T-helper 1 cell treated with Interleukin-12 subunit alpha and Interleukin-12 subunit beta and Interleukin-4 antibody, amounts not matched to agents 30 μg/mL and 1 μg/mL, for 36 hours (primary cell): ENCODE measurements at regions not wholly inside any gene's neighbourhood (a gene's known extent, or its start where the extent isn't known, plus 50 kb on each side); places are given as distances from the start of the nearest gene placed in this dataset.

Experiments
- H3K27ac Mint-ChIP-seq: one replicate; pipeline ENCODE4 v1.8.0; 2021; ENCODE audit warnings: mild to moderate bottlenecking, mixed read lengths
- H3K27me3 Mint-ChIP-seq: one replicate; pipeline ENCODE4 v1.8.0; 2021; ENCODE audit warnings: low read depth, mixed read lengths
- H3K36me3 Mint-ChIP-seq: one replicate; pipeline ENCODE4 v1.8.0; 2021; ENCODE audit warnings: low read depth, mixed read lengths
- H3K4me1 Mint-ChIP-seq: one replicate; pipeline ENCODE4 v1.8.0; 2021; ENCODE audit warnings: low read depth, mixed read lengths
- H3K4me3 Mint-ChIP-seq: one replicate; pipeline ENCODE4 v1.8.0; 2021; ENCODE audit warnings: mild to moderate bottlenecking, moderate library complexity, mixed read lengths
- H3K9me3 Mint-ChIP-seq: one replicate; pipeline ENCODE4 v1.8.0; 2021; ENCODE audit warnings: mixed read lengths

DNA sequence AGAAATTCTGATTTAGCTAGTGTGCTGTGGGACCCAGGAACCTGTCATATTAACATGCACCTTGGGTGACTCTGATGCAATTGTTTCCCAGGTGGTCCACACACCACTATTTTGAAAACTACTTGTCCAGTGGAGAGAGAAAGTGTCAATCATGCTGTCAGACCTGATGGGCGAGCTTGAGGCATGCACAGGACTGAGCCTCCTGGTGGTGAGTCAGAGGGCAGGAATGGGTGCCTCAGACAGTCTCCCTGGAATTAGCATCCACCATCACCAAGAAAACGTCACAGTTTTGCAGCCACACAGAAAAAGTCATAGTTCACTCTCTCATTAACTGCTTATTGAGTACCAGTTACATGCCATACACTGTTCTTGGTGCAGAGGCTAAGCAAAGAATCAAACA is 181.8 kb upstream of the MAOA start:
- Mint-ChIP-seq H3K9me3 (peaks cover 4% of the 10 kb centered on the region), H3K27ac (no peak overlapping the region), H3K4me3 (no peak overlapping the region), H3K27me3 (no peaks in the 10 kb centered on the region), H3K4me1 (no peaks in the 10 kb centered on the region), H3K36me3 (peaks cover 3% of the 10 kb centered on the region)

GRCh38 chrX:43479070-43479469 is 177.0 kb upstream of the MAOA start:
- Mint-ChIP-seq H3K36me3 (no peaks in the 10 kb centered on the region), H3K4me1 (no peaks in the 10 kb centered on the region), H3K9me3 (no peaks in the 10 kb centered on the region), H3K4me3 (no peak overlapping the region), H3K27me3 (no peaks in the 10 kb centered on the region), H3K27ac (no peak overlapping the region)

DNA sequence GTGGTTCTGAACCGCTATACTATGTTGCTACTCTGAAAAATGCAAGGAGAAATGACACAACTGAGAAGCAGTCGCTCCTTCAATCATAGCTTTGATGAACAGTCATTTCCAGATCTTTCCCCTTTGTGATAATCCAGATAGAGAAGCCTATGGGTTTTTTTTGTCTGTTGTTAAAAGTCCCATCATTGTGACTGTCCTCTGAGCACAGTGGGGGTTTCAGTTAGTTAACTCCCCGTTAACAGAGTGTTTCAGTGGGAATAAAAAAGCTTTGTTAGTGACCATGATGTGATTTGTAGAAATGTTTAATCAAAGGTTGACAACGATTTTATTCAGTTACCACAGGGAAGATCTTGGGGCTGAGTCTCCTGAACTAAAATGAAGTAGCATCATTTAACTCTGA is 176.2 kb upstream of the MAOA start:
- no peak overlapping the region for H3K4me3 Mint-ChIP-seq
- H3K27me3 Mint-ChIP-seq: no peaks in the 10 kb centered on the region
- H3K9me3 Mint-ChIP-seq: no peaks in the 10 kb centered on the region
- no peaks in the 10 kb centered on the region for H3K36me3 Mint-ChIP-seq
- H3K27ac Mint-ChIP-seq: no peak overlapping the region
- no peaks in the 10 kb centered on the region for H3K4me1 Mint-ChIP-seq

DNA sequence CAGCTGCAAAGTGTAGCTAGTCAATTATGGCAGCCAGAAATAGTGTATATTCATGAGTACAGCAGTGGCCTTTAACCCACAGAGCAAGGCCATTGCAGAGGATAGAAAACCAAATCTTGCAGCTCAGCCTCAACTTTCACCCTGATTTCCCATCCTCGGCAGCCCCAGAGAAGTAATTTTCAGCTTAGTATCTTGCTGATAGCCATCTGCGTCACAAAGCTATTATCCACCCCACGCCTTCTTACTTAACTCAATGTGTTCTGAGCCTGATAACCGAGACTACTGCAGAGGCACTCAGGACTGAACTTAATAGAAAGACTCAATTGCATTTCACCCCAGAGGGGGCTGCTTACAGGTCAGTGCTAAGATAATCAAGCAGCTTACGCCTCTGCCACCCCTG is 174.5 kb upstream of the MAOA start:
- H3K4me1 Mint-ChIP-seq: no peaks in the 10 kb centered on the region
- H3K4me3 Mint-ChIP-seq: no peak overlapping the region
- no peaks in the 10 kb centered on the region for H3K36me3 Mint-ChIP-seq
- no peaks in the 10 kb centered on the region for H3K9me3 Mint-ChIP-seq
- no peaks in the 10 kb centered on the region for H3K27me3 Mint-ChIP-seq
- H3K27ac Mint-ChIP-seq: no peak overlapping the region

- Mint-ChIP-seq H3K9me3 (no peaks in the 10 kb centered on the region), H3K4me1 (no peaks in the 10 kb centered on the region), H3K27ac (no peak overlapping the region), H3K27me3 (no peaks in the 10 kb centered on the region), H3K4me3 (no peak overlapping the region), H3K36me3 (no peaks in the 10 kb centered on the region)
Measured at GRCh38 chrX:43493756-43494155, 162.3 kb upstream of the MAOA start.

DNA sequence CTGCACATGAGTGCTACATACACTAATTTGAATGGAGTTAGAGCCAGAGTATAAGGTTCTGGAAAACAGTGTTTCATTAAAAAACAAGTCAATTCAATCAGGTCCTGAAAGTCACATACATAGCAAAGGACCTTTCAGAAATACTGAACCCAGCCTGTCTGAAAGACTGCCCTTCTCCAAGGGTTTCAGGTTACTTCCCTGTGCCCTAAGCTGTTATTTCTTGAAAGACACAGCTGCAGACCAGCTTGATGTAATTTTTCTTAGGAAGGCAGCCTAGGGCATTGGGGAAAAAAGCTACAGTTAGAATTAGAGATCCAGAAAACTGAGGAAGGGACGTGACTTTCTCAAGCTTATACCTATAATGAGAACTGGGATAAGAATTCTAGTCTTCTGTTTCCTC is 155.9 kb upstream of the MAOA start:
- Mint-ChIP-seq H3K27ac (no peak overlapping the region), H3K4me1 (peaks cover 3% of the 10 kb centered on the region), H3K27me3 (no peaks in the 10 kb centered on the region), H3K36me3 (no peaks in the 10 kb centered on the region), H3K9me3 (no peaks in the 10 kb centered on the region), H3K4me3 (no peak overlapping the region)

DNA sequence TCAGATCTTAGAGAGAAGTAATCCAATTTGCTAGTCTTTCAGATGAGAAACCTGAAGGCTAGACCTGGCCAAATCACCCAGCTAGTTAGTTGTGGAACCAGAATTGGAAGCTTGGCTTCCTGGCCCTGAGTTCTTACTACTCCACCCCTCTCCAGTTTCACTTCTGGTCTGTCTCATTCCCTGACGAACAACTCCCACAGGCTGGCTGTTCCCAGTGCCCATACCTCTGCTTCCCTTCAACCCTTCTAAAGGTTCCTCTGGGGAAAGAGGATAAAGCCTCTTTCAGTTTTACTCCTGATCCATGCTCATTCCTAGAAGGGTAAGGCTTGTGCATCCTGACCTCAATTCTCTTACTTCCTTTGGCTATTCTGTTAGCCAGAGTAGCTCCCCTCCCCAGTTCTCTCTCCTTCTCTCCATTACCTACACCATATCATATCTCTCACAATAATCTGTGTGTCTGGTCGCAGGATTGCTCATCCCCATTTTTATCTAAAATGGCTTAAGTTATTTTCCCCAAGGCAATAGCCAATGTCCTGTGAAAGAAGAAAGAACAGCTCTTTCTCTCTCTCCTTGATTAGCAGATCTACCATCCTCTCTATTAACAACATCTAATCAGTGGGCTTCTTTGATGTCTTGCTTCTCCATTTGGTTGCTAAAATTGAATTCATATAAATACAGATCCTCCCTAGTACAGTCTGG is 155.0 kb upstream of the MAOA start:
- Mint-ChIP-seq H3K27me3 (no peaks in the 10 kb centered on the region), H3K4me1 (peaks cover 3% of the 10 kb centered on the region), H3K27ac (no peak overlapping the region), H3K36me3 (no peaks in the 10 kb centered on the region), H3K4me3 (no peak overlapping the region), H3K9me3 (no peaks in the 10 kb centered on the region)

- Mint-ChIP-seq H3K27ac (no peak overlapping the region), H3K4me1 (peaks cover 3% of the 10 kb centered on the region), H3K36me3 (no peaks in the 10 kb centered on the region), H3K27me3 (no peaks in the 10 kb centered on the region), H3K9me3 (no peaks in the 10 kb centered on the region), H3K4me3 (no peak overlapping the region)
Measured at GRCh38 chrX:43504394-43504793, 151.7 kb upstream of the MAOA start.

DNA sequence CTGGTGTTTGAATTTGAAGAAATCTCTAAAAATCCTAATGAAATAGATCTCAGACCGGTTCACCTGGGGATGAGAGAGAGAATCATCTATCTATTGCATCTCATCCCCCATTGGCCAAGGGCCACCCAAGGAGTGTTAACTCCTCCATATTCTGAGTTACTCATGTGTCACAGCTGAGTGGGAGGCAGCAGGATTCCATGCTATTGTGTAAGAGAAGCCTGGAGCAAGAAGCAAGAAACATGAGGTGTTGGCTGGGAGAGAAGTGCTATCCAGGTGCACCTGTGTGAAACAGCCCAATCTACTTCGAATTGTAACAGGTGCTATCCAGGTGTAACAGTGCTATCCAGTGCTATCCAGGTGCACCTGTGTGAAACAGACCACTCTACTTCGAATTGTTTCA is 150.3 kb upstream of the MAOA start:
- H3K4me3 Mint-ChIP-seq: no peak overlapping the region
- no peak overlapping the region for H3K27ac Mint-ChIP-seq
- peaks cover 3% of the 10 kb centered on the region for H3K4me1 Mint-ChIP-seq

DNA sequence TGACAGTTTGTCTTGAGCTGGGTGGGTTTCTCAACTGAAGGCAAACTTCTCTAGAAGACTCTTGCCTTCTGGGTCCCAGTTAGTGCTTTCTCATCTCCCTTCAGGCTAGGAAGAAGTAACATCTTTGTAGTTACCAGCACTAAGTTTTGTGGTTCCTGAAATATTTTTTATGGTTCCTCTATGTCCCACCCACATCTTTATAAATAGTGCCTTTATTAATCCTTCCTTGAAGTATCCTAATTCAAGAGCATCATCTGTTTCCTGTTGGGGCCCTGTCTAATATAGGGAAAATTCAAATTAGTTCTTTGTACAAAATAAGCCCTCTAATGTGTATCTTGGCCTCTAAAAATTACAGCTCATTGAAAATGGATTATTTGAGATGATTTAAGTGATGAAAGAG is 147.4 kb upstream of the MAOA start:
- Mint-ChIP-seq H3K27ac (no peak overlapping the region), H3K36me3 (no peaks in the 10 kb centered on the region), H3K9me3 (no peaks in the 10 kb centered on the region), H3K4me1 (no peaks in the 10 kb centered on the region), H3K4me3 (no peak overlapping the region), H3K27me3 (no peaks in the 10 kb centered on the region)

More for the DNA sequence above, 150.3 kb upstream of the MAOA start:
- Mint-ChIP-seq H3K36me3 (no peaks in the 10 kb centered on the region), H3K27me3 (no peaks in the 10 kb centered on the region), H3K9me3 (no peaks in the 10 kb centered on the region)

GRCh38 chrX:43510209-43510608 is 145.9 kb upstream of the MAOA start:
- peaks cover 1% of the 10 kb centered on the region for H3K4me1 Mint-ChIP-seq
- no peaks in the 10 kb centered on the region for H3K27me3 Mint-ChIP-seq
- H3K36me3 Mint-ChIP-seq: no peaks in the 10 kb centered on the region
- H3K9me3 Mint-ChIP-seq: no peaks in the 10 kb centered on the region
- no peak overlapping the region for H3K4me3 Mint-ChIP-seq
- no peak overlapping the region for H3K27ac Mint-ChIP-seq

GRCh38 chrX:43513085-43513484 is 143.0 kb upstream of the MAOA start:
- Mint-ChIP-seq H3K36me3 (no peaks in the 10 kb centered on the region), H3K4me3 (no peak overlapping the region), H3K9me3 (no peaks in the 10 kb centered on the region), H3K4me1 (peaks cover 1% of the 10 kb centered on the region), H3K27ac (no peak overlapping the region), H3K27me3 (no peaks in the 10 kb centered on the region)

DNA sequence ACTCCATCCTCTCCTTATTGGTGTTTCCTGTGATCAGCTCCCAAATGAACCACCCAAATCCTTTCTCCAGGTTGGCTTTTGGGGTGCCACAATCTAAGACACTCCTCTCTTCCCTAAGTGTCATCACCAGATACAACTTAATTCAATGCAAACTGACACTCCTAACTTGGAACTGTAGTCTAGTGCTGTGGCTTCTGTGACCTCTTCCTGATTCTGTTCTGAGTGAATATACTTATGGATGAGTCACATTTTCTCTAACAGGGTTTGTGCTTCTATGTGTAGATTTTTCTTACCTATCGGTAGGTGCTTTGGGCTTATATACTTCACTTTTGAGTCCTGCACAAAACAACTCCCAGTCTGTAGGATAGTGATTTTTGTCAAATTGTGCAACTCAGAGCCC is 141.3 kb upstream of the MAOA start:
- H3K27me3 Mint-ChIP-seq: no peaks in the 10 kb centered on the region
- no peaks in the 10 kb centered on the region for H3K36me3 Mint-ChIP-seq
- H3K4me3 Mint-ChIP-seq: no peak overlapping the region

DNA sequence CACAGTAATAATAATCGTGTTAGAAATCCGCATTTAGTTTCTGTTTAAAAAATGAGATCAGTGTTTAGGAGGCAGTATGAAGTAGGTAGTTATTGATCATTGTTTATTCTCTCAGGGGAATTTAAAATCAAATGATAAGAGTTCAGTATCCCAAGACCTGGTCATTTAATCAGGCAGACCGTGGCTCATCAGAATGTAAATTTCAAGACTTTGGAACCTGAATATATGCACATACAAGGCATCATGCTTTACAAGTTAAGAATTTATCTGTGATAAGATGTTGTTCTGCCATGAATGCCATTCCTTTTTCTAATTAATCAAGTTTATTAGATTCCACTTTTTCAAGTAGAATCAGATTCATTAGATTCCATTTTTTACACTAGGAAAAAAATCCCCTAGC is 133.5 kb upstream of the MAOA start:
- Mint-ChIP-seq H3K4me3 (no peak overlapping the region), H3K4me1 (no peaks in the 10 kb centered on the region), H3K27ac (no peak overlapping the region), H3K27me3 (no peaks in the 10 kb centered on the region), H3K36me3 (no peaks in the 10 kb centered on the region), H3K9me3 (no peaks in the 10 kb centered on the region)

More for the DNA sequence above, 141.3 kb upstream of the MAOA start:
- peaks cover 1% of the 10 kb centered on the region for H3K4me1 Mint-ChIP-seq
- H3K9me3 Mint-ChIP-seq: no peaks in the 10 kb centered on the region
- H3K27ac Mint-ChIP-seq: no peak overlapping the region

DNA sequence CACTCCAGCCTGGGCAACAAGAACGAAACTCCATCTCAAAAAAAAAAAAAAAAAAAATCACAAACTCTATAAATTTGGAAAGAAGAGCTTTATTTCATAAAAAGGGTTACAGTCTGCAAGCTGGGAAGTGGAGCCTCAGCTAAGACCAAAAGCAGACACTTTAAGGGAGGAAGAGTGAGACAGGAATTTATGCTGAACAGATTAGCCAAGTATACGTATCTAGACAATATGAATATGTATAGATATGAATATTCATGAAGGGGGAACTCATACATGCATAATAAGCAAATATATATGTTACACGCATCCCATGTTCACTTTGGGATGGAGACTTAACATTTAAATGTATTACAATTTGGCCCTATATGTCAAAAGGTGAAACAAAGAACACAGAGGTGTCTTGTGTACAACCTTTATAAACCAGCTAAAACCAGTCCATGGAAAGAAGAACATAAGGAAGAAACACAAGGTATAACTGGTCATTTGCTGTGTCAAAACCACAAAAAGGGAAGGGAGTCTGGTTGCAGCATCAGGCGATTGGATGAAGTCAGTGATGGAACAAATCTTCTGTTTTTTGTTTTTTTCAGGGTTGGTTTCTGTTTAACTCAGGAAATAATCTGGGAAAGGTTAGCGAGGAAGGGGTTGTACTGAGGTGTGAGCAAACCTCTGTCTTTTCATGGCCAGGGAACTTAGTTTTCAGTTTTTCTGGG is 130.0 kb upstream of the MAOA start:
- Mint-ChIP-seq H3K4me3 (no peak overlapping the region), H3K9me3 (no peaks in the 10 kb centered on the region), H3K27ac (no peak overlapping the region), H3K36me3 (no peaks in the 10 kb centered on the region), H3K4me1 (no peaks in the 10 kb centered on the region), H3K27me3 (no peaks in the 10 kb centered on the region)
